SK-N-MC (cell line): ENCODE measurements at regions not wholly inside any gene's neighbourhood (a gene's known extent, or its start where the extent isn't known, plus 50 kb on each side); places are given as distances from the start of the nearest gene placed in this dataset.

Source experiments
- EZH2 ChIP-seq: fragments of 200-600 bp; sonication (generic); IDR thresholded peaks from one replicate; pipeline ENCODE4 v1.6.1; 2017; ENCODE audit warnings: antibody characterized with exemption
- POLR2AphosphoS5 ChIP-seq: IDR thresholded peaks from 2 replicates; pipeline ENCODE4 v1.6.1; 2012; ENCODE audit warnings: mild to moderate bottlenecking, low read depth, low read length, borderline replicate concordance

- TF ChIP-seq EZH2 (no peak), POLR2AphosphoS5 (no peak)
Measured at GRCh38 chrX:9298221-9298620, 166.6 kb upstream of the TBL1X start.
